HG02763 (cell line): ENCODE measurements at regions not wholly inside any gene's neighbourhood (a gene's known extent, or its start where the extent isn't known, plus 50 kb on each side); places are given as distances from the start of the nearest gene placed in this dataset.

ENCODE experiments used
- ATAC-seq: cut with Tn5 transposase; IDR thresholded peaks from one replicate; pipeline ENCODE4 v1.9.1; 2021; ENCODE audit warnings: mild to moderate bottlenecking, moderate library complexity; ENCODE audit not compliant: unreplicated experiment

GRCh38 chr1:80961464-80962190, 839.1 kb upstream of the ADGRL2 start:
- no peak for ATAC-seq

GRCh38 chr1:80933346-80933745, 867.4 kb upstream of the ADGRL2 start:
- no peak for ATAC-seq

GRCh38 chr1:80931178-80931577, 869.6 kb upstream of the ADGRL2 start:
- no peak for ATAC-seq

- no peak for ATAC-seq
Observed at GRCh38 chr1:80929868-80930508, 870.7 kb upstream of the ADGRL2 start.

GRCh38 chr1:80926531-80926930, 874.2 kb upstream of the ADGRL2 start:
- ATAC-seq, result no peak

GRCh38 chr1:80925130-80925805, 875.5 kb upstream of the ADGRL2 start:
- ATAC-seq, result no peak

GRCh38 chr1:80924290-80924689, 876.4 kb upstream of the ADGRL2 start:
- ATAC-seq, result no peak

GRCh38 chr1:80922906-80923305, 877.8 kb upstream of the ADGRL2 start:
- ATAC-seq, result no peak

GRCh38 chr1:80919426-80919825, 881.3 kb upstream of the ADGRL2 start:
- no peak for ATAC-seq

- ATAC-seq, result no peak
Observed at GRCh38 chr1:80918380-80918779, 882.4 kb upstream of the ADGRL2 start.

- no peak for ATAC-seq
Observed at GRCh38 chr1:80917826-80918225, 882.9 kb upstream of the ADGRL2 start.

- ATAC-seq, result no peak
Observed at GRCh38 chr1:80917225-80917624, 883.5 kb upstream of the ADGRL2 start.

GRCh38 chr1:80915491-80915890, 885.2 kb upstream of the ADGRL2 start:
- no peak for ATAC-seq

- ATAC-seq, result no peak
Observed at GRCh38 chr1:80910426-80910825, 890.3 kb upstream of the ADGRL2 start.

- no peak for ATAC-seq
Observed at GRCh38 chr1:80909172-80909784, 891.5 kb upstream of the ADGRL2 start.

GRCh38 chr1:80896781-80897356, 903.9 kb upstream of the ADGRL2 start:
- no peak for ATAC-seq

- no peak for ATAC-seq
Observed at GRCh38 chr1:80894921-80895320, 905.8 kb upstream of the ADGRL2 start.

- no peak for ATAC-seq
Observed at GRCh38 chr1:80893115-80893514, 907.6 kb upstream of the ADGRL2 start.

GRCh38 chr1:80892539-80892938, 908.2 kb upstream of the ADGRL2 start:
- no peak for ATAC-seq

- ATAC-seq, result no peak
Observed at GRCh38 chr1:80891871-80892270, 908.9 kb upstream of the ADGRL2 start.

GRCh38 chr1:80882553-80882952, 918.2 kb upstream of the ADGRL2 start:
- no peak for ATAC-seq
